ENCODE measurements at regions not wholly inside any gene's neighbourhood (a gene's known extent, or its start where the extent isn't known, plus 50 kb on each side); places are given as distances from the start of the nearest gene placed in this dataset.

GRCh38 chr9:106615118-106615889 lies 247.7 kb upstream of the ZNF462 start:
- TF ChIP-seq CTCF (IDR thresholded peaks at IDR 0.05) (no peak), POLR2A (IDR thresholded peaks at IDR 0.05) (no peak)

Measured in uterus (tissue), 2 donors.